Mesendoderm (in vitro differentiated cells): ENCODE measurements at regions not wholly inside any gene's neighbourhood (a gene's known extent, or its start where the extent isn't known, plus 50 kb on each side); places are given as distances from the start of the nearest gene placed in this dataset.

ENCODE experiments used
- DNase-seq: peaks from one replicate; pipeline ENCODE4 v3.0.0; 2013
- H2AK5ac ChIP-seq: 2 replicates; pipeline ENCODE4 v1.6.1; 2013; ENCODE audit warnings: low read length, inconsistent platforms
- H2BK120ac ChIP-seq: 2 replicates; pipeline ENCODE4 v1.6.1; 2013; ENCODE audit warnings: low read depth, mild to moderate bottlenecking, low read length, moderate library complexity, mixed read lengths
- H2BK15ac ChIP-seq: replicated peaks from 2 replicates; pipeline ENCODE4 v1.6.1; 2013; ENCODE audit warnings: low read depth, mild to moderate bottlenecking, moderate library complexity
- H2BK5ac ChIP-seq: 2 replicates; pipeline ENCODE4 v1.6.1; 2013; ENCODE audit warnings: low read length, inconsistent platforms
- H3K18ac ChIP-seq: 2 replicates; pipeline ENCODE4 v1.6.1; 2013; ENCODE audit warnings: mild to moderate bottlenecking, low read length, mixed read lengths
- H3K23ac ChIP-seq: one replicate; pipeline ENCODE4 v1.6.1; 2013; ENCODE audit warnings: low read length
- H3K27ac ChIP-seq: 2 replicates; pipeline ENCODE4 v1.5.1; 2013; ENCODE audit warnings: low read depth, mild to moderate bottlenecking, inconsistent platforms, low read length, moderate library complexity
- H3K27me3 ChIP-seq: 2 replicates; pipeline ENCODE4 v1.6.1; 2013; ENCODE audit warnings: low read length, control low read depth, mild to moderate bottlenecking, inconsistent platforms; ENCODE audit not compliant: insufficient read depth, poor library complexity
- H3K36me3 ChIP-seq: 2 replicates; pipeline ENCODE4 v1.6.1; 2013; ENCODE audit warnings: low read length, inconsistent platforms; ENCODE audit not compliant: control insufficient read depth, insufficient read depth
- H3K4ac ChIP-seq: one replicate; pipeline ENCODE4 v1.6.1; 2013; ENCODE audit warnings: low read depth, mild to moderate bottlenecking, low read length, moderate library complexity
- H3K4me1 ChIP-seq: 2 replicates; pipeline ENCODE4 v1.6.1; 2013; ENCODE audit warnings: low read depth, low read length, inconsistent platforms; ENCODE audit not compliant: control insufficient read depth
- H3K4me2 ChIP-seq: 2 replicates; pipeline ENCODE4 v1.6.1; 2013; ENCODE audit warnings: low read length
- H3K4me3 ChIP-seq: 2 replicates; pipeline ENCODE4 v1.5.1; 2013; ENCODE audit warnings: mild to moderate bottlenecking, low read length
- H3K56ac ChIP-seq: one replicate; pipeline ENCODE4 v1.6.1; 2013; ENCODE audit warnings: low read length
- H3K79me1 ChIP-seq: 2 replicates; pipeline ENCODE4 v1.6.1; 2013; ENCODE audit warnings: low read length, inconsistent platforms
- H3K79me2 ChIP-seq: 2 replicates; pipeline ENCODE4 v1.6.1; 2013; ENCODE audit warnings: mild to moderate bottlenecking, low read length; ENCODE audit not compliant: control insufficient read depth, insufficient read depth
- H3K9ac ChIP-seq: 2 replicates; pipeline ENCODE4 v1.6.1; 2013; ENCODE audit warnings: low read length, inconsistent platforms
- H4K5ac ChIP-seq: one replicate; pipeline ENCODE4 v1.6.1; 2013; ENCODE audit warnings: low read length
- H4K8ac ChIP-seq: one replicate; pipeline ENCODE4 v1.6.1; 2013; ENCODE audit warnings: low read depth, mild to moderate bottlenecking, control low read depth, low read length, moderate library complexity
- WGBS: extraction: QIAGEN DNeasy Blood & Tissue Kit; methylation state at CpG from one replicate; pipeline ENCODE4 v1.1.7; 2013; ENCODE audit warnings: low lambda C conversion rate, missing lambda C conversion rate; ENCODE audit not compliant: insufficient coverage; ENCODE audit errors: extremely low coverage; 5-methylcytosine and 5-hydroxymethylcytosine counted together

DNA sequence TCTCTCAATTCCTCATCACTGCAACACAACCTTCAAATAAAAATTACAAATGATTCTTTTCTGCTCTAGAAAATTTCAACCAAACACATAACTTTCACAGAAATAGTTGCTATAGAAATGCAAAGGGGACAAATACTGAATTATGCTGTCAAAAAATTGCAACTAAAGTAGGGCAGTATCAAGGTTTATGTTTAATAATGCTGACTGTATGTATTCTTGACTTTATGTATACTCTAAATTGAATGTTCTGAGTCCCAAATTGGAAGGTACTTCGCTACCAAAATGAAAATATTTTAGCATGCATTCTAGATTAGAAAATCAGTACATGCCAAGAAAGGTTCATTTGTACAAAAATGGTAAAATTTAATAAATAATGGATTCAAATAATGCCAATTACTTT, 237.3 kb upstream of the TET2 start:
- H3K79me1 ChIP-seq: no peaks in the 10 kb centered on the region
- H3K4me1 ChIP-seq: no peaks in the 10 kb centered on the region
- no CpG with 5 or more reads among the region's 1 CpG for WGBS
- H3K27me3 ChIP-seq: peaks cover 13% of the 10 kb centered on the region
- H3K4me2 ChIP-seq: no peak overlapping the region
- no peaks in the 10 kb centered on the region for H3K36me3 ChIP-seq
- H4K5ac ChIP-seq: no peak overlapping the region
- no peak overlapping the region for H2BK15ac ChIP-seq
- no peak overlapping the region for H2BK120ac ChIP-seq
- no peak overlapping the region for H3K9ac ChIP-seq
- H2AK5ac ChIP-seq: no peak overlapping the region
- H3K4me3 ChIP-seq: no peak overlapping the region
- H3K18ac ChIP-seq: no peak overlapping the region
- no peak overlapping the region for H3K4ac ChIP-seq
- H3K27ac ChIP-seq: no peak overlapping the region
- H3K56ac ChIP-seq: no peak overlapping the region
- DNase-seq: no peak
- no peak overlapping the region for H4K8ac ChIP-seq
- H2BK5ac ChIP-seq: no peak overlapping the region
- no peaks in the 10 kb centered on the region for H3K79me2 ChIP-seq
- H3K23ac ChIP-seq: no peak overlapping the region

DNA sequence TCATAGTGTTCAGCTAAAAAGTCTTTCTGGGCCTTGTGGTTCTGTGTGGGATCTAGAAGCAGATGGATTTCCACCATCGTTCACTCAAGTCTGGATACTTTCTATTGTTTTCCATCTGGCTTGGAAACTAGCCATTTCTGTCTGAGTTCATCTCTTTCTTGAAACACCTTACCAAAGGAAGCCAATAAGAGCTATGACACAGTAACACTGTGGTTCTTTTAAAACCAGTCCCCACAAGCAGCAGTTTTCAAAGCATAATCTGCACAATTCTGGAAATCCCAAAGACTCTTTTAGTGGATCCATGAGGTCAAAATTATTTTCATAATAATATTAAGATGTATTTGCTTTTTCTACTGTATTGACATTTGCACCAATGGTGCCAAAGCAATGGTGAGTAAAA, 234.2 kb upstream of the TET2 start:
- Histone ChIP-seq H3K56ac (no peak overlapping the region), H2AK5ac (no peak overlapping the region), H3K79me2 (no peaks in the 10 kb centered on the region), H3K27ac (no peak overlapping the region), H3K79me1 (no peaks in the 10 kb centered on the region), H2BK120ac (no peak overlapping the region), H3K4ac (no peak overlapping the region), H4K8ac (no peak overlapping the region), H3K18ac (no peak overlapping the region), H4K5ac (no peak overlapping the region), H3K4me2 (no peak overlapping the region), H3K23ac (no peak overlapping the region), H3K27me3 (peaks cover 17% of the 10 kb centered on the region), H3K9ac (no peak overlapping the region), H3K4me1 (no peaks in the 10 kb centered on the region), H3K4me3 (no peak overlapping the region), H2BK5ac (no peak overlapping the region), H3K36me3 (no peaks in the 10 kb centered on the region), H2BK15ac (no peak overlapping the region)
- DNase-seq: no peak
- WGBS: no CpG with 5 or more reads among the region's 1 CpG

DNA sequence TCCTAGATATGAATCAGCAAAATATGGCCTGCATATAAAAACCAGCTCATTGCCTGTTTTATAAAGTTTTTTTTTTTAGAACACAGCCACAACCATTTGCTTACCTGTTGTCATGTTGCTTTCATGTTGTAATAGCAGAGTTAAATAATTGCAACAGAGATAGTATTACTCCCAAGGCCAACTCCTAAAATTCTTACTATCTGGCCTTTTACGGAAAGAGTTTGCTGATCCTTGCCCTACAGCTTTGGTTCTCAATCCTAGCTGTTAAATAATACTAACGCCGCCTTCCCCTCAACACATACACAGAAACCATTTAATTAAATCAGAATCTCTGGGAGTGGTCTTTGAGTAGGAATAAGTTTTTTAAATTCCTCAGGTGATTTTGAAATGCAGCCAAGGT, 231.3 kb upstream of the TET2 start:
- no peak overlapping the region for H2BK5ac ChIP-seq
- no peak overlapping the region for H3K56ac ChIP-seq
- H4K8ac ChIP-seq: no peak overlapping the region
- H3K27me3 ChIP-seq: peaks cover 15% of the 10 kb centered on the region
- no peak overlapping the region for H3K4me3 ChIP-seq
- no peak overlapping the region for H2BK15ac ChIP-seq
- no peak overlapping the region for H3K18ac ChIP-seq
- no peaks in the 10 kb centered on the region for H3K4me1 ChIP-seq
- no peaks in the 10 kb centered on the region for H3K36me3 ChIP-seq
- H2BK120ac ChIP-seq: no peak overlapping the region
- WGBS: no CpG with 5 or more reads among the region's 3 CpGs
- H3K23ac ChIP-seq: no peak overlapping the region
- no peaks in the 10 kb centered on the region for H3K79me2 ChIP-seq
- H4K5ac ChIP-seq: no peak overlapping the region
- H3K27ac ChIP-seq: no peak overlapping the region
- DNase-seq: no peak
- H3K4ac ChIP-seq: no peak overlapping the region
- H3K79me1 ChIP-seq: no peaks in the 10 kb centered on the region
- H3K4me2 ChIP-seq: no peak overlapping the region
- no peak overlapping the region for H2AK5ac ChIP-seq
- no peak overlapping the region for H3K9ac ChIP-seq

DNA sequence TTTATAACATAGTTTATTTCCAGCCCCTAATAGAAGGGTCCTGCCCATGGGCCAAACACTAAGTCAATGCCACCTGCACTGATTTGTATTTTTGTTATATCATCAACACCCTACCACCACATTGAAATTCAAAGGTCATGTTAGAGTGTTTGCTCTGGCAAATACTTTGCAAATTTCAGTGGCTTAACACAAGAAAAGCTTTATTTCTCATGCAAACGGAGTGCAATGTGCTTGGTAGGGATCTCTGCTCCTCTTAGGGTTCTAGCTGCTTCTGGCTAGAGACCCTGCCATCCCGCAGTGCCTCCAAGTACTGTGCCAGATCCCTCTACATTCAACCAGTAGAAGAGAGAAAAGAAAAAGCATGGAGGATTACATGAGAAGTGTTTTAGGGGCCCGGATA, 230.8 kb upstream of the TET2 start:
- H2BK120ac ChIP-seq: no peak overlapping the region
- H3K4me3 ChIP-seq: no peak overlapping the region
- H3K27me3 ChIP-seq: peaks cover 16% of the 10 kb centered on the region
- H3K36me3 ChIP-seq: no peaks in the 10 kb centered on the region
- H3K18ac ChIP-seq: no peak overlapping the region
- no peak overlapping the region for H2BK5ac ChIP-seq
- H4K8ac ChIP-seq: no peak overlapping the region
- no peak overlapping the region for H2AK5ac ChIP-seq
- H2BK15ac ChIP-seq: no peak overlapping the region
- no peaks in the 10 kb centered on the region for H3K79me2 ChIP-seq
- H3K56ac ChIP-seq: no peak overlapping the region
- H3K27ac ChIP-seq: no peak overlapping the region
- H3K4ac ChIP-seq: no peak overlapping the region
- no CpG with 5 or more reads among the region's 3 CpGs for WGBS
- H3K79me1 ChIP-seq: no peaks in the 10 kb centered on the region
- no peak overlapping the region for H3K9ac ChIP-seq
- no peak overlapping the region for H3K23ac ChIP-seq
- no peak overlapping the region for H3K4me2 ChIP-seq
- DNase-seq: no peak
- H3K4me1 ChIP-seq: no peaks in the 10 kb centered on the region
- H4K5ac ChIP-seq: no peak overlapping the region

DNA sequence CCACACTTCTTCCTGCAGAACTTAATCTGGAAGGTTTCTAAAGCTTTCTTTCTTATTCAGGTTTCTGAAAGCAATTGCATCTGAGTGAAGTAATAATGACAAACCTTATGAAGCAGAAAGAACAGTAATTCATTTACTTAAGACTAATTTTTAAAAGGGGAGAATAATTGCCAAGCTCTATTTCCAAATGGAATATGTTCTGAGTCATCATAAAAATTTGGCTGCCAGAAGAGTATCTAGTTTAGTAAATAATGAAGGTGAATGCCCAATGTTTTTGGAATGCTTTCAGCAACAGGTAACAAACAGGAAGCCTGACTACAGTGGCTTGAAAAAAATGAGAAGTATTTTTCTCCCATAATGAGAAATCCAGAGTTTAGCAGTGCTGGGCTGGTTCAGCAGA, 227.3 kb upstream of the TET2 start:
- Histone ChIP-seq H3K18ac (no peak overlapping the region), H3K27me3 (peaks cover 9% of the 10 kb centered on the region), H3K56ac (no peak overlapping the region), H2BK5ac (no peak overlapping the region), H2BK15ac (no peak overlapping the region), H4K5ac (no peak overlapping the region), H3K4me2 (no peak overlapping the region), H2BK120ac (no peak overlapping the region), H3K36me3 (no peaks in the 10 kb centered on the region), H3K4me1 (no peaks in the 10 kb centered on the region), H4K8ac (no peak overlapping the region), H3K79me1 (no peaks in the 10 kb centered on the region), H3K79me2 (no peaks in the 10 kb centered on the region), H3K23ac (no peak overlapping the region), H3K4me3 (no peak overlapping the region), H2AK5ac (no peak overlapping the region), H3K4ac (no peak overlapping the region), H3K27ac (no peak overlapping the region), H3K9ac (no peak overlapping the region)
- DNase-seq: no peak

DNA sequence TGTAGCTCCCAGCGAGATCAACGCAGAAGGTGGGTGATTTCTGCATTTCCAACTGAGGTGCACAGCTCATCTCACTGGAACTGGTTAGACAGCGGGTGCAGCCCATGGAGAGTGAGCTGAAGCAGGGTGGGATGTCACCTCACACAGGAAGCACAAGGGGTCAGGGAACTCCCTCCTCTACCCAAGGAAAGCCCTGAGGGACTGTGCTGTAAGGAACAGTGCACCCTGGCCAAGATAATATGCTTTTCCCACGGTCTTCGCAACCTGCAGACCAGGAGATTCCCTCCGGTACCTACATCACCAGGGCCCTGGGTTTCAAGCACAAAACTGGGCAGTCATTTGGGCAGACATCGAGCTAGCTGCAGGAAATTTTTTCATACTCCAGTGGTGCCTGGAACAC, 216.4 kb upstream of the TET2 start:
- H3K4ac ChIP-seq: no peak overlapping the region
- H3K56ac ChIP-seq: no peak overlapping the region
- no peaks in the 10 kb centered on the region for H3K79me2 ChIP-seq
- no peak overlapping the region for H3K18ac ChIP-seq
- no peak overlapping the region for H3K9ac ChIP-seq
- H2AK5ac ChIP-seq: no peak overlapping the region
- H3K4me1 ChIP-seq: no peaks in the 10 kb centered on the region
- no peak overlapping the region for H3K4me2 ChIP-seq
- H4K5ac ChIP-seq: no peak overlapping the region
- H3K23ac ChIP-seq: no peak overlapping the region
- no peak overlapping the region for H3K27ac ChIP-seq
- WGBS: no CpG with 5 or more reads among the region's 7 CpGs
- H2BK120ac ChIP-seq: no peak overlapping the region
- no peak overlapping the region for H2BK15ac ChIP-seq
- H3K36me3 ChIP-seq: no peaks in the 10 kb centered on the region
- no peak overlapping the region for H3K4me3 ChIP-seq
- H2BK5ac ChIP-seq: no peak overlapping the region
- H4K8ac ChIP-seq: no peak overlapping the region
- no peaks in the 10 kb centered on the region for H3K79me1 ChIP-seq
- no peaks in the 10 kb centered on the region for H3K27me3 ChIP-seq
- DNase-seq: peak; percentile 2
